Activated T-cell treated with anti-CD3 and anti-CD28 coated beads, Interleukin-2, amount 50 U/mL, for 4 hours (primary cell): ENCODE measurements at regions not wholly inside any gene's neighbourhood (a gene's known extent, or its start where the extent isn't known, plus 50 kb on each side); places are given as distances from the start of the nearest gene placed in this dataset.
"Not testable (repeated sequence)": the region's sequence is repeated elsewhere in the genome, so short reads cannot be mapped to it uniquely, and the experiment has no call there.

ENCODE experiments used
- ATAC-seq, 2 donors: fragments of 200-7000 bp; cut with Tn5 transposase; one replicate each; pipeline ENCODE4 v1.10.0; 2021
- DNase-seq: peaks from one replicate; pipeline ENCODE4 v3.0.0-alpha.2; 2020
- H3K27me3 Mint-ChIP-seq: one replicate; pipeline ENCODE4 v1.8.0; 2021; ENCODE audit warnings: low read depth, mixed read lengths
- H3K36me3 Mint-ChIP-seq: one replicate; pipeline ENCODE4 v1.8.0; 2022; ENCODE audit warnings: mixed read lengths; ENCODE audit not compliant: insufficient read depth
- H3K4me1 Mint-ChIP-seq: one replicate; pipeline ENCODE4 v1.8.0; 2021; ENCODE audit warnings: low read depth, mixed read lengths
- H3K4me3 Mint-ChIP-seq: one replicate; pipeline ENCODE4 v1.8.0; 2021; ENCODE audit warnings: mild to moderate bottlenecking, moderate library complexity, mixed read lengths
- H3K9me3 Mint-ChIP-seq: one replicate; pipeline ENCODE4 v1.8.0; 2021; ENCODE audit warnings: mixed read lengths

DNA sequence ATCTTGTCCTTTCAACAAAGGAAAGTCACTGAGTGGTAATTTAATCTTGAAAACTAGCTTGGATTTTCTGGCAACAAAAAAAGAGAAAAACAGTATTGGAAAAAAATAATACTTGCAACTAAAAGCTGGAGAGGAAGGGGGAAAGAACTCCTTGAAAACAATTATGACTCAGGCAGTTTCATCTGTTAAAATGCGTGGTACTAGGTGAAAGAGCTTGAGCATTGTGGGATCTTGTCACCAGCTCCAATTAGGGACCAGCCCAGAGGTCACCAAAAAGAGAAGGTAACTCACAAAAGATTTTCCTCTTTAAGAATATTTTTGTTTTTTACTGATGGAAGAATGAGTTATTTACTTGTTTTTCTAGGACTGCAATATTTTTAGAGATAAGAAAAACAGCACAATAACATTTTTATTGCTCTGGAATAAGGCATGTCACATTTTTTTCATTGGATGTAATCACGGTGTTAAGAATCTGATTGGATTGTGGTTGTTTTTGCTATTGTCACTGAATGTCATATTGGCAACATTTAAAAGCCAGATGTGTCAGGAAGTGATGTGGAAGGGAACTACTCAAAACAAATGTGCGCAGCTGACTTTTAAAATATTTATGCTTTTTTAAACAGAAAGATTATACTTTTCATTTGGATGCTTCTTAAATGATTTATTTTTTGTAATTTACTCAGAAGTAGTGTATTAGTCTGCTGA lies 78.5 kb upstream of the ADAMTS5 start:
- H3K4me1 Mint-ChIP-seq: no peaks in the 10 kb centered on the region
- H3K9me3 Mint-ChIP-seq: peaks cover 3% of the 10 kb centered on the region
- DNase-seq (no peak), ATAC-seq (no peak)
- H3K27me3 Mint-ChIP-seq: no peaks in the 10 kb centered on the region
- no peaks in the 10 kb centered on the region for H3K36me3 Mint-ChIP-seq
- no peak overlapping the region for H3K4me3 Mint-ChIP-seq

DNA sequence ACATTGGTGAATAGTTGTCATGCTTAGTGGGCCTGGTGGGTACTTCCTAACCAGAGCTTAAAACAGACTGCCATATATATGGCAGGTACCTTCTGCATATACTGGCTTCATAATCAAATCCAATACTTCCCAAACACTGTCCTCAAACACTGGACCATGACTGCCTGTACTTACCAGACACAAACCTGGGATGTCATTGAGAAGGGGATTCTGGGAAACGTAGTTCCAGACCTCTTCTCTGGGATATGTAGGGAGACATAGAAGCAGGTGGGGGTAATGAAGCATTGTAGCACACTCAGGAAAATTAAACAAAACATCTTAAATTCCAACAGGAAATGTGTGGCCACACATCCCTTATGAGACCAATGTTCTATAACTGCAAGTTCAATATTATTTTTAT lies 76.5 kb upstream of the ADAMTS5 start:
- Mint-ChIP-seq H3K9me3 (no peaks in the 10 kb centered on the region), H3K4me1 (no peaks in the 10 kb centered on the region), H3K4me3 (no peak overlapping the region), H3K27me3 (no peaks in the 10 kb centered on the region), H3K36me3 (no peaks in the 10 kb centered on the region)
- no peak for DNase-seq
- no peak for ATAC-seq

DNA sequence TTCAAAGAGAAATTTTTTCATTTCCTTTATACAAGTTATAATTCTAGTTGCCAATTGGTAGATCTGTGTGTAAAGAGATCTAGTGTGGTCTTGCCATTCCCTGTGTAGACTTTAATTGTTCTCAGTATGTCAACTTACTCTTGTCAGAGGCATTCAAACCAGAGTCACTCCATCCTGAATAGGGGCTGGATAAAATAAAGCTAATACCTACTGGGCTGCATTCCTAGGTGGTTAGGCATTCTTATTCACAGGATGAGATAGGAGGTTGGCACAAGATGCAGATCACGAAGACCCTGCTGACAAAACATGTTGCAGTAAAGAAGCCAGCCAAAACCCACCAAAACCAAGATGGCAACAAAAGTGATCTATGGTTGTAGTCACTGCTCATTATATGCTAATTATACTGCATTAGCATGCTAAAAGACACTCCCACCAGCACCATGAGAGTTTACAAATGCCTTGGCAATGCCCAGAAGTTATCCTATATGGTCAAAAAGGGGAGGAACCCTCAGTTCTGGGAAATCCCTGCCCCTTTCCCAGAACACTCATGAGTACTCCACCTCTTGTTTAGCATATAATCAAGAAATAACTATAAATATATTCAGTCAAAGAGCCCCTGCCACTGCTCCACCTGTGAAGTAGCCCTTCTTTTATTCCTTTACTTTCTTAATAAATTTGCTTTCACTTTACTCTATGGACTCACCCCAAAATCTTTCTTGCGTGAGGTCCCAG lies 74.0 kb upstream of the ADAMTS5 start:
- Mint-ChIP-seq H3K9me3 (no peaks in the 10 kb centered on the region), H3K4me3 (no peak overlapping the region), H3K27me3 (no peaks in the 10 kb centered on the region), H3K36me3 (no peaks in the 10 kb centered on the region), H3K4me1 (no peaks in the 10 kb centered on the region)
- ATAC-seq (no peak), DNase-seq (no peak)

DNA sequence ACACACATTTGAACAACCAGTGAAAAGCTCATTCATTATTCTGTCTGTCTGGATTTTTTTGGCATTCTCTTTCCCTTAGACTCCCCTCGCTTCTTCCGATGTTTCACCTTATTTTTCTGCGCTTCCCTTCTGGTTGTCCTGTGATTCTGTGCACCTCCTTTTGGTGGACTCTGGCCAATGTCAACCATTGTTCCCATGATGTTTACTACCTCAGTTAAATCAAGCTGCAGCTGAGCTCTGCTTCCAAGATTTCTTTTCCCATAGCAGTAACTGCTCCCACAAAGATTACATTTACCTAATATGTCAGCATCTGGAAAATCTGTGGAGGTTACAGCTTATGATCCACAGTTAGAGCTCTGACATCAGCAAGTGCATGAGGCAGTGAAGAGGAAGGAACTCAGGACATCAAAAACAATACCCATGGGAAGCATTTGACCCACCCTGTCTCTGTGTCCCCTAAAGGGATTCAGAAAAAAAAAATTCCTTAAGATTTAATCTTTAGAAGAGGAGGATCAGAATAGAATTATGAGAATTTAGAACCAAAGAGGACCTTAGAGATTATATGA lies 69.9 kb upstream of the ADAMTS5 start:
- Mint-ChIP-seq H3K4me3 (no peak overlapping the region), H3K27me3 (no peaks in the 10 kb centered on the region), H3K36me3 (no peaks in the 10 kb centered on the region), H3K4me1 (no peaks in the 10 kb centered on the region), H3K9me3 (peaks cover 2% of the 10 kb centered on the region)
- DNase-seq (no peak), ATAC-seq (no peak)

DNA sequence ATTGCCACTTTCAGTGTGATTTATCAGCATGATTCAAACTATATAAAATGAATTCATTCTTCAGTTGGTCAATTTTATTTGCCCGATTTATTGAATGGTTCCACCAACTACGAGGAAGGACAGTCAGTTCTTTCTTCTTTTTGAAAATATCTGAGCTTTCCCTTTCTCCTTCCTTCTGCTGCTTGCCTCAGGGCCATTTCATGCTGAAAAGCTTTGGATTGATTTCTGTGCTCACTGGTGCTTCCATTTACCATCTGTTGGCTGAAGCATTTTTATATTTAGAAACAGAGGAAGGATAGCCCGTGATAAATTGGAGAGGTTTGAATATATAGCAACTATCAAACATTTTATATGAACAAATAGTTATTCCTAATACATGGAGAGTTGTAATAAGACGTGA lies 68.9 kb upstream of the ADAMTS5 start:
- H3K9me3 Mint-ChIP-seq: peaks cover 3% of the 10 kb centered on the region
- H3K4me1 Mint-ChIP-seq: no peaks in the 10 kb centered on the region
- H3K4me3 Mint-ChIP-seq: no peak overlapping the region
- H3K36me3 Mint-ChIP-seq: no peaks in the 10 kb centered on the region
- ATAC-seq (no peak), DNase-seq (no peak)
- H3K27me3 Mint-ChIP-seq: no peaks in the 10 kb centered on the region

DNA sequence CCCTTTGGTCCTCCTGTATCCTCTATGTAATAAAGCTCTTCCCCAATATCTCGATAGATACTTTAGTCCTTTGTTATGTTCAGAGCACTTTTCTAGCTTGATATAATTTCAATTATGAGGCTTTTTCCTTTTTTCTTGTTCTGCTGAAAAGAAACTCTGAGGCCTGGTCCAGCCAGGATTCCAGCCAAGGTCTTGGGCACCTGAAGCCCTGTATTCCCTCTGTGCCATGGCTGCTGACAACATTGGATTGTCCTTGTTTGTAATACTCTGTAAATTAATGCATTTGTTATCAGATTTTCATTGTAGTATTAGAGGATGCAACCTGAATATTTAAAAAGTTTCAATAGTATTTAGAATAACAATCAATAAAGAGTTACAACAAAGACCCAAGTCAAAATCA lies 67.9 kb upstream of the ADAMTS5 start:
- no peaks in the 10 kb centered on the region for H3K27me3 Mint-ChIP-seq
- H3K4me1 Mint-ChIP-seq: no peaks in the 10 kb centered on the region
- H3K9me3 Mint-ChIP-seq: peaks cover 6% of the 10 kb centered on the region
- no peak for DNase-seq
- ATAC-seq: no peak
- no peak overlapping the region for H3K4me3 Mint-ChIP-seq
- H3K36me3 Mint-ChIP-seq: no peaks in the 10 kb centered on the region

DNA sequence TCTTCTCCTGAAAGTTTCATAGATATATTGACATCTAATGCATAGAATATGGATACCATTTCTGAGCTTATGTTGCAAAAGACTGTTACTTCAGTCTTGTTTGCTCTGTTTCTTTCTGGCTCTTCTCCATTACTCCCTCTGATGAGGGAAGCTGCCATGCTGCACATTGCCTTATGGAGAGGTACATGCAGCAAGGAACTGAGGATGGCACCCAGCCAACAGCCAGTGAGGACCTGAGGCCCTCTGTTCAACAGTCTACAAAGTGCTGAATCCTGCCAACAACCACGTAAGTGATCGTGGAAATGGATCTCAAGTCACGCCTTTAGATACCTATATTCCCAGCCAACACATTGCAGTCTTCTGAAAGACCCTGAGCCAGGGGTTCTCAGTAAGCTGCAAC lies 66.6 kb upstream of the ADAMTS5 start:
- Mint-ChIP-seq H3K4me3 (no peak overlapping the region), H3K27me3 (no peaks in the 10 kb centered on the region), H3K36me3 (no peaks in the 10 kb centered on the region), H3K4me1 (no peaks in the 10 kb centered on the region), H3K9me3 (peaks cover 9% of the 10 kb centered on the region)
- DNase-seq: no peak
- ATAC-seq: no peak

DNA sequence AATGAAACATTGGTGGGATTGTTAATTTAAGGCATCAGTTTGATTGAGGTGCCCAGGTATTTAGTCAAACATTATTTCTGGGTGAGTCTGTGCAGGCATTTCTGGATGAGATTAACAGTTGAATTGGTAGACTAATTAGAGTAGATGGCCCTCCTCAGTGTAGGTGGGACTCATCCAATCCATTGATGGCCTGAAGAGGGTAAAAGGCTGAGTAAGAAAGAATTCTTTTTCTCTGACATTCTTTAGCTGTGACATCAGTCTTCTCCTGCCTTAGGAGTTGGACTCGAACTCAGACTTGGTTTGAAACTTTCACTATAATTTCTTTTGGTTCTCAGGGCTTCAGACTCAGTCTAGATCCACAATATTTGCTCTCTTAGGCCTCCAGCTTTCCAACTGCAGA lies 59.6 kb upstream of the ADAMTS5 start:
- no peak for ATAC-seq
- Mint-ChIP-seq H3K27me3 (no peaks in the 10 kb centered on the region), H3K36me3 (no peaks in the 10 kb centered on the region), H3K4me3 (no peak overlapping the region), H3K9me3 (peaks cover 6% of the 10 kb centered on the region), H3K4me1 (no peaks in the 10 kb centered on the region)
- no peak for DNase-seq

DNA sequence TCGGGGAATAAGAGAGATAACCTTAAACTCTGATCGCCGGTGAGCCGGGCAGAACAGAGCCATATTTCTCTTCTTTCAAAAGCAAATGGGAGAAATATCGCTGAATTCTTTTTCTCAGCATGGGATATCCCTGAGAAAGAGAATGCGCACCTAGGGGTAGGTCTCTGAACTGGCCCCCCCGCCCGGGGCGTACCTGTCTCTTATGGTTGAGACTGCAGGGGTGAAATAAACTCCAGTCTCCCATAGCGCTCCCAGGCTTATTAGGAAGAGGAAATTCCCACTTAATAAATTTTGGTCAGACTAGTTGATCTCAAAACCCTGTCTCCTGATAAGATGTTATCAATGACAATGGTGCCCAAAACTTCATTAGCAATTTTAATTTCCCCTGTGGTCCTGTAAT lies 58.8 kb upstream of the ADAMTS5 start:
- not testable (repeated sequence) for H3K4me3 Mint-ChIP-seq, H3K4me1 Mint-ChIP-seq, H3K36me3 Mint-ChIP-seq, H3K9me3 Mint-ChIP-seq, H3K27me3 Mint-ChIP-seq, ATAC-seq, DNase-seq

DNA sequence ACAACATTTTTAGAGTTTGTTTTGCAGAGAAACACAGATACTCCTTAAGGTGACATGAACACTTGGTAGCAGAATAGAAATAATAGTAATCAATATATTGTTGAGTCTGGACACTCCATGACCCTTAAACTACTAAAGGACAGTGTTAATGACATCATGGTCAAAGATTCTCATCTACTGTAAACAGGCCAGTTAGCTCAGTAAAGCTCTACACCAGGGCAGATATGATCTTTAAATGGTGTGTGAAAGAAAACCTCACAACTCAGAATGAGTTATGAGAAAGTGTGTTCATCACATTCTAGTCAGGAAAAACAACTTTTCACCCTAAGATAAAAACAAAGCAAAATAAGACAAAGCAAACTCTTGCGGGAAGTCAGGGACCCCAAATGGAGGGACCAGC lies 58.1 kb upstream of the ADAMTS5 start:
- Mint-ChIP-seq H3K4me1 (no peaks in the 10 kb centered on the region), H3K9me3 (peaks cover 4% of the 10 kb centered on the region), H3K4me3 (no peak overlapping the region), H3K27me3 (no peaks in the 10 kb centered on the region), H3K36me3 (no peaks in the 10 kb centered on the region)
- ATAC-seq: no peak
- no peak for DNase-seq

DNA sequence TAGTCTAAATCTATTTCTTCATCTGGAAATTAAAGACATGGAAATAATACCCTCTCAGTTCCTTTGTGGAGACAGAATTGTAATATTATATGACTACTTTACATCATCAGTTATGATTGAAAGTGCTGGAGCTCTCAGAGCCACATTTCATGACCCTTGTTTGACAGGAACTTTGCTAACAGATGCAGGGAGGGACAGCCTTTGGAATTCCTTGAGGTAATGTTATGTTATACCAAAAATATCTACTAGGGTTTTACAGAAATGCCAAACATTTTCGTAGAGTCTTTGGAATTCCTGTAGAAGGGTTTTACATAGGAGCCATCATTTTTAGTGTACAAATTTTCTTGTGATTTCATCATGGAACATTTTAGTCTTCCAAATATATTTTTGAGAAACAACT lies 57.4 kb upstream of the ADAMTS5 start:
- peaks cover 4% of the 10 kb centered on the region for H3K9me3 Mint-ChIP-seq
- no peaks in the 10 kb centered on the region for H3K4me1 Mint-ChIP-seq
- ATAC-seq (no peak), DNase-seq (no peak)
- no peaks in the 10 kb centered on the region for H3K36me3 Mint-ChIP-seq
- no peak overlapping the region for H3K4me3 Mint-ChIP-seq
- no peaks in the 10 kb centered on the region for H3K27me3 Mint-ChIP-seq

DNA sequence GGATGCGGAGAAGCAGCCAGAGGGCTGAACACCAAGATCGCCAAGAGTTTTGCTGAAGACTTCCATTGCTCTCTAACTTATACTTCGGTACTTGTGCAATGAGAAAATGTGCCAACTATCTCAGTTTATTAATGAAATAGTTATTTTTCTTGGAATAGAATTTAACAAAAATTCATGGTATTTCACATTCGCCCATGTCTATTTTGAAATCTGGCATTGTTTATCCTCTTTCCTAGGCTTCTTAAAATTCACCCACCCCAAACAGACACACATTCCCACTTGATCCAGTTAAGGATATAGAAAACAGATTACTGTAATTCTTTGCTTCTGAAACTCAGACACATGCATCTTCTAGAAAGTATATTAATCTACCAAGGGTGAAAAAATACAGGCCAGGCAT lies 56.3 kb upstream of the ADAMTS5 start:
- H3K4me3 Mint-ChIP-seq: no peak overlapping the region
- H3K4me1 Mint-ChIP-seq: no peaks in the 10 kb centered on the region
- ATAC-seq (no peak), DNase-seq (no peak)
- H3K9me3 Mint-ChIP-seq: peaks cover 6% of the 10 kb centered on the region
- no peaks in the 10 kb centered on the region for H3K36me3 Mint-ChIP-seq
- no peaks in the 10 kb centered on the region for H3K27me3 Mint-ChIP-seq

DNA sequence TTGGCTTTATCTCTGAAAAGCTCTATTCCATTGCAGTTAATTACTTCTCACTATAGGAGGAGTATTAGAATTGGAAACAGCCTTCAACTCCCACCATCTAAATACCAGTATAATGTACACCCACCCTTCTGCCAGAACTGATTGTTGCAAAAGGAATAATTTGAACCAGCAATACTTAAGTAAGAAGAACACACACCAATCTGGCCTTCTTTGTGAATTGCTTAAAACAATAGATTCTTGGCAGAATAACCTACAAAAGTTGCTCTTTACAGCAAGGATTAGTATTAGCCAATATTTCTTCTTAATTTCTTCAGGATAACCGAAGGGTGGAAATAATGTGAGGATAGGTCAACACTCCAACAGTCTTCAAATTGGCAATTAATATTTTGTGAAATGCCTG lies 54.9 kb upstream of the ADAMTS5 start:
- H3K4me1 Mint-ChIP-seq: no peaks in the 10 kb centered on the region
- no peak overlapping the region for H3K4me3 Mint-ChIP-seq
- peaks cover 6% of the 10 kb centered on the region for H3K9me3 Mint-ChIP-seq
- no peaks in the 10 kb centered on the region for H3K36me3 Mint-ChIP-seq
- no peak for ATAC-seq
- no peaks in the 10 kb centered on the region for H3K27me3 Mint-ChIP-seq
- no peak for DNase-seq

DNA sequence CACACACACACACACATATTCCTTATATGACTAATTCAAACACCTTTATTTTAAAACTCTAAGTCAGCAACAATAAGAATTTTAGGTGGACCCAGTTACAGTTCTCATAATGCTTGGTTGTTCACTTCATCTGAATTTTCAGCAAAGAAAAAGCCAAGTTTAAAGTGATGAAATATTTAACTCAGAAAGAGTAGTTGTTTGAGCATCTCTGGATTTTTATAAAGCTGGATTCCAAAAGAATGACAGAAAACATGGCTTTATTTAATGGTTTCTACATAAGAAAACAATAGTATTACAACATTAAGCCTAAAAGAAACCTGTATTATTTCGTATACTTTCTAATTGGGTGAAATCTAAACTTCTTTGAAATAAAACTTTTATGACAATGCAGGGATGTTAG lies 54.2 kb upstream of the ADAMTS5 start:
- no peak for DNase-seq
- no peak for ATAC-seq
- Mint-ChIP-seq H3K36me3 (no peaks in the 10 kb centered on the region), H3K27me3 (no peaks in the 10 kb centered on the region), H3K9me3 (peaks cover 6% of the 10 kb centered on the region), H3K4me3 (no peak overlapping the region), H3K4me1 (no peaks in the 10 kb centered on the region)

DNA sequence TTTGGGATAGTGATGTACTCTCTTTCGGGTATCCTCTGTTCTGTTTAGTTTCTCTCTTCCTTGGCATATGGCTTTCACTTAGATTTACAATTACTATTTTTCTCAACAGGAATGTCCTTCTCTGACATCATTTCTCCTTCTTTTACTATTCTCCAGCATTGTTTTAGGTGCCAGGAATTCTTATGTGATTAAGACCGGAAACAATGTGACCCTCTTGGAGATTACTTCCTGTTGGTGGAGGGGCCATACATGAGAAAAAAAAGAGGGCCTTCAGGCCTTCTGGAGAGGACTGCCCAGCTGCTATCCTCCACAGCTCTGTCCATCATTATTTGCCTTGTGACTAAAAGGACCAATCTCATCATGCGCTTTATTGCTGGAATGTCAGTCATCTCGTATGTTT lies 50.4 kb upstream of the ADAMTS5 start:
- Mint-ChIP-seq H3K9me3 (peaks cover 6% of the 10 kb centered on the region), H3K27me3 (no peaks in the 10 kb centered on the region), H3K36me3 (no peaks in the 10 kb centered on the region), H3K4me3 (no peak overlapping the region), H3K4me1 (no peaks in the 10 kb centered on the region)
- DNase-seq: no peak
- ATAC-seq: no peak
